ENCODE measurements at regions not wholly inside any gene's neighbourhood (a gene's known extent, or its start where the extent isn't known, plus 50 kb on each side); places are given as distances from the start of the nearest gene placed in this dataset.

DNA sequence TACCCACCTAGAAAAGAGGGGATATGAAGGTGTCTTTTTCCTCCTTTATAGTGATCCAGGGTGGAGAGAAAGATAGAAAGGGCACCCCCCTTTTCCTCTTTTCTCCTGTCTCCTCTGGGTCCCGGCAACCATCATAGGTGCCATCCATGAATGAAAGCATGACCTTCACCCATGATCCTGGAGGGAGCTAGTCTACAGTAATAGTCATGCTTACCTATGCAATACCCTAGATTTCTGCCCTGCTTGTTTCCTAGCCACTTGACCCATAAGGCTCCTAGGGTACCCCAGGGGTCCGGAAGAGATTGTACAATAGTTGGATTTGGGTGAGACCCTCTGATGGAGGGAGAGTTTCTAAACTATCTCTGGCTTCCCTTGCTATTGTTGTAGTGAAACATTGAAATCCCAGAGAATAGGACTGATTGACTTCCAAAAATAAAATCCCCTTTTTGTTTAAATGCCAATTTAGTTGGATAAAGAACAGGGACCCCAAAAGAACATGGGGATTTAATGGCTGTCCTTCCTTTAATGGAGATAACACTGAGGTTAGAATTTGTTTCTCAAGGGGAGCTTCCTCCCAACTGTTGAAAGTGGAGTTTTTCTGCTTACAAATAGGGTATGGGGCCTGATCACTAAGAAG lies 366.8 kb upstream of the KHDRBS2 start:
- peaks cover 5% of the 10 kb centered on the region for H3K36me3 Mint-ChIP-seq
- no peaks in the 10 kb centered on the region for H3F3A ChIP-seq (ENCODE audit: low read depth)
- H3K4me3 ChIP-seq: no peak overlapping the region
- H3K36me3 ChIP-seq: no peaks in the 10 kb centered on the region
- H3K27me3 Mint-ChIP-seq (ENCODE audit: insufficient read depth, low read depth): peaks cover 4% of the 10 kb centered on the region
- H3K9me3 ChIP-seq (ENCODE audit: low read depth): peaks cover 27% of the 10 kb centered on the region
- H3K4me3 Mint-ChIP-seq: no peak overlapping the region
- no peaks in the 10 kb centered on the region for H4K20me1 ChIP-seq (ENCODE audit: low read depth)
- DNase-seq (ENCODE audit: low spot score): peak; percentile 52
- no peaks in the 10 kb centered on the region for H3K79me2 ChIP-seq (ENCODE audit: low read depth)
- no peak overlapping the region for H2AFZ ChIP-seq (replicated peaks)
- no peak overlapping the region for H3K27ac Mint-ChIP-seq
- no peaks in the 10 kb centered on the region for H3K4me1 Mint-ChIP-seq
- no peak overlapping the region for H3K9ac ChIP-seq
- H3K27me3 ChIP-seq: no peaks in the 10 kb centered on the region
- peaks cover 33% of the 10 kb centered on the region for H3K9me3 Mint-ChIP-seq
- TF ChIP-seq EZH2 (IDR thresholded peaks at IDR 0.05): no peak
- no peak for TF ChIP-seq EZH2phosphoT487 (IDR thresholded peaks at IDR 0.05)
- TF ChIP-seq, protein P1, sequence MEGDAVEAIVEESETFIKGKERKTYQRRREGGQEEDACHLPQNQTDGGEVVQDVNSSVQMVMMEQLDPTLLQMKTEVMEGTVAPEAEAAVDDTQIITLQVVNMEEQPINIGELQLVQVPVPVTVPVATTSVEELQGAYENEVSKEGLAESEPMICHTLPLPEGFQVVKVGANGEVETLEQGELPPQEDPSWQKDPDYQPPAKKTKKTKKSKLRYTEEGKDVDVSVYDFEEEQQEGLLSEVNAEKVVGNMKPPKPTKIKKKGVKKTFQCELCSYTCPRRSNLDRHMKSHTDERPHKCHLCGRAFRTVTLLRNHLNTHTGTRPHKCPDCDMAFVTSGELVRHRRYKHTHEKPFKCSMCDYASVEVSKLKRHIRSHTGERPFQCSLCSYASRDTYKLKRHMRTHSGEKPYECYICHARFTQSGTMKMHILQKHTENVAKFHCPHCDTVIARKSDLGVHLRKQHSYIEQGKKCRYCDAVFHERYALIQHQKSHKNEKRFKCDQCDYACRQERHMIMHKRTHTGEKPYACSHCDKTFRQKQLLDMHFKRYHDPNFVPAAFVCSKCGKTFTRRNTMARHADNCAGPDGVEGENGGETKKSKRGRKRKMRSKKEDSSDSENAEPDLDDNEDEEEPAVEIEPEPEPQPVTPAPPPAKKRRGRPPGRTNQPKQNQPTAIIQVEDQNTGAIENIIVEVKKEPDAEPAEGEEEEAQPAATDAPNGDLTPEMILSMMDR (IDR thresholded peaks at IDR 0.05): no peak
- H3K4me1 ChIP-seq: no peaks in the 10 kb centered on the region
- H3K27ac ChIP-seq: no peak overlapping the region
- H3K4me2 ChIP-seq: no peak overlapping the region

DNA sequence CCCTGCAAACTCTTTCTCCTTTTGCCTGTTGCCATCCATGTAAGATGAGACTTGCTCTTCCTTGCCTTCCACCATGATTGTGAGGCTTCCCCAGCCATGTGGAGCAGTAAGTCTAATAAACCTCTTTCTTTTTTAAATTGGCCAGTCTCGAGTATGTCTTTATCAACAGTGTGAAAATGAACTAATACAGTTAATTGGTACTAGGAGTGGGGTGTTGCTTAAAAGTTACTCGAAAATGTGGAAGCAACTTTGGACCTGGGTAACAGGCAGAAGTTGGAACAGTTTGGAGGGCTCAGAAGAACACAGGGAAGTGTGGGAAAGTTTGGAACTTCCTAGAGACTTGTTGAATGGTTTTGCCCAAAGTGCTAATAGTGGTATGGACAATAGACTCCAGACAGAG lies 359.2 kb upstream of the KHDRBS2 start:
- no peaks in the 10 kb centered on the region for H3F3A ChIP-seq (ENCODE audit: low read depth)
- no peaks in the 10 kb centered on the region for H3K9me3 ChIP-seq (ENCODE audit: low read depth)
- Mint-ChIP-seq H3K36me3 (no peaks in the 10 kb centered on the region), H3K9me3 (peaks cover 16% of the 10 kb centered on the region), H3K4me1 (no peaks in the 10 kb centered on the region), H3K27ac (no peak overlapping the region), H3K4me3 (no peak overlapping the region), H3K27me3 (ENCODE audit: insufficient read depth, low read depth) (no peaks in the 10 kb centered on the region)
- H4K20me1 ChIP-seq (ENCODE audit: low read depth): no peaks in the 10 kb centered on the region
- no peaks in the 10 kb centered on the region for H3K79me2 ChIP-seq (ENCODE audit: low read depth)
- no peak overlapping the region for H3K4me3 ChIP-seq
- H3K36me3 ChIP-seq: no peaks in the 10 kb centered on the region
- H3K9ac ChIP-seq: no peak overlapping the region
- H3K27me3 ChIP-seq: no peaks in the 10 kb centered on the region
- H3K4me2 ChIP-seq: no peak overlapping the region
- H3K27ac ChIP-seq: no peak overlapping the region
- TF ChIP-seq EZH2 (IDR thresholded peaks at IDR 0.05) (no peak), EZH2phosphoT487 (IDR thresholded peaks at IDR 0.05) (no peak)
- TF ChIP-seq, protein P1 (IDR thresholded peaks at IDR 0.05): no peak
- H3K4me1 ChIP-seq: no peaks in the 10 kb centered on the region
- H2AFZ ChIP-seq (replicated peaks): no peak overlapping the region
- no peak for DNase-seq (ENCODE audit: low spot score)

DNA sequence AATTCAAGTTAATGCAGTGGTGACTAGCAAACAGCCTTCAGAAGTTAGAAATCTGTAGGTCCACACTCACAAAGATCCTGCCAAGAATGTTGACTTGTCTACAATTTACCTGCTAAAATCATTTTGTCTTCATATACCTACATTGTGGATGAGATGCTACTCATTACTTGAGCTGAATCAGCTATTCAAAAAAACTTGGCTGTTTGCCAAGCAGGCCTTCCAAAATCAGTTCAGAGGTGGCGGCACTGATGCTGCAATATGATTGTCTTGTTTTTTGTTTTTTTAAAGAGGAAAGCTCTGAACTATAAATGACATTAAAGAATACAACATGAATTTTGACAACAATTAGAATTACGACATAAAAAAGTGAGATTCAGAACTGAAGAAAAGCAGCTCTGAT lies 354.7 kb upstream of the KHDRBS2 start:
- Mint-ChIP-seq H3K9me3 (peaks cover 13% of the 10 kb centered on the region), H3K36me3 (no peaks in the 10 kb centered on the region), H3K27ac (no peak overlapping the region), H3K4me1 (no peaks in the 10 kb centered on the region), H3K4me3 (no peak overlapping the region), H3K27me3 (ENCODE audit: insufficient read depth, low read depth) (no peaks in the 10 kb centered on the region)
- Histone ChIP-seq H3K9ac (no peak overlapping the region), H3K4me1 (no peaks in the 10 kb centered on the region), H3F3A (ENCODE audit: low read depth) (no peaks in the 10 kb centered on the region), H3K27me3 (no peaks in the 10 kb centered on the region), H4K20me1 (ENCODE audit: low read depth) (no peaks in the 10 kb centered on the region), H3K36me3 (no peaks in the 10 kb centered on the region), H3K27ac (no peak overlapping the region), H3K4me3 (no peak overlapping the region), H3K79me2 (ENCODE audit: low read depth) (no peaks in the 10 kb centered on the region), H3K9me3 (ENCODE audit: low read depth) (no peaks in the 10 kb centered on the region), H2AFZ (replicated peaks) (no peak overlapping the region), H3K4me2 (no peak overlapping the region)
- DNase-seq (ENCODE audit: low spot score): no peak
- no peak for TF ChIP-seq EZH2 (IDR thresholded peaks at IDR 0.05)
- TF ChIP-seq, protein P1 (IDR thresholded peaks at IDR 0.05): no peak
- TF ChIP-seq EZH2phosphoT487 (IDR thresholded peaks at IDR 0.05): no peak
